VCaP (cell line): ENCODE measurements at regions not wholly inside any gene's neighbourhood (a gene's known extent, or its start where the extent isn't known, plus 50 kb on each side); places are given as distances from the start of the nearest gene placed in this dataset.

Experiments
- H3K27ac ChIP-seq: fragments of 450-650 bp; 2 replicates; pipeline ENCODE4 v1.5.1; 2017
- CTCF ChIP-seq: fragments of 450-650 bp; conservative IDR thresholded peaks from 2 replicates; pipeline ENCODE4 v1.5.1; 2017; ENCODE audit warnings: mild to moderate bottlenecking, moderate library complexity

- TF ChIP-seq CTCF = no peak
- no peak overlapping the region for H3K27ac ChIP-seq
Observed at GRCh38 chr2:144570566-144570965, 50.6 kb upstream of the ZEB2 start.
